ENCODE measurements at regions not wholly inside any gene's neighbourhood (a gene's known extent, or its start where the extent isn't known, plus 50 kb on each side); places are given as distances from the start of the nearest gene placed in this dataset.

DNA sequence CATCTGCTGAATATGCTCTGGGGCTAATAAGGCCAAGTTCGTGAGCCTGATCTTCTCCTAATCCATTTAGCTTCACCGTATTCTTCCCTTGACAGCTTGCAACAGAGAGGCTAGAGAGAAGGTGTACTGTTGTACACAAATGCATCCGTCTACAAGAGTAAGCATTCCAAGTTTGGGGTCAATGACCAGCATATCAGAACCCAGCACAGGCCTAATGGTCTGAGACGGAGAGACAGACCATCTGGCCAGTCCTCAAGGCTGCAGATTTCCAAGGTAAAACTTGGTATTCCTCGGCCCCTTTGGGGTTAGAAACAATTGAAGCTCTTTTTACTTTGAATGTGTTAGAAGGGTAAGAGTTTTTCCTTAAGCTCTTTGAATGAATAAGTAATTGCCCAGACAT is 481.2 kb upstream of the KLF4 start:
- Histone ChIP-seq H3K36me3 (replicated peaks; ENCODE audit: low read depth, low read length) (no peaks in the 10 kb centered on the region), H3K4me2 (ENCODE audit: low read length) (no peak overlapping the region), H4K20me1 (ENCODE audit: insufficient read depth, low read length) (no peaks in the 10 kb centered on the region), H3K4me1 (ENCODE audit: low read length) (no peaks in the 10 kb centered on the region), H3K9me3 (ENCODE audit: insufficient read depth, low read length) (no peaks in the 10 kb centered on the region), H3K4me3 (ENCODE audit: low read length) (no peak overlapping the region), H3K27me3 (ENCODE audit: low read depth, low read length) (no peaks in the 10 kb centered on the region), H3K79me2 (ENCODE audit: low read length) (no peaks in the 10 kb centered on the region), H3K27ac (ENCODE audit: low read length) (no peak overlapping the region), H3K9ac (ENCODE audit: low read length) (no peak overlapping the region), H2AFZ (ENCODE audit: low read depth, low read length) (no peak overlapping the region)
- TF ChIP-seq, protein P1, sequence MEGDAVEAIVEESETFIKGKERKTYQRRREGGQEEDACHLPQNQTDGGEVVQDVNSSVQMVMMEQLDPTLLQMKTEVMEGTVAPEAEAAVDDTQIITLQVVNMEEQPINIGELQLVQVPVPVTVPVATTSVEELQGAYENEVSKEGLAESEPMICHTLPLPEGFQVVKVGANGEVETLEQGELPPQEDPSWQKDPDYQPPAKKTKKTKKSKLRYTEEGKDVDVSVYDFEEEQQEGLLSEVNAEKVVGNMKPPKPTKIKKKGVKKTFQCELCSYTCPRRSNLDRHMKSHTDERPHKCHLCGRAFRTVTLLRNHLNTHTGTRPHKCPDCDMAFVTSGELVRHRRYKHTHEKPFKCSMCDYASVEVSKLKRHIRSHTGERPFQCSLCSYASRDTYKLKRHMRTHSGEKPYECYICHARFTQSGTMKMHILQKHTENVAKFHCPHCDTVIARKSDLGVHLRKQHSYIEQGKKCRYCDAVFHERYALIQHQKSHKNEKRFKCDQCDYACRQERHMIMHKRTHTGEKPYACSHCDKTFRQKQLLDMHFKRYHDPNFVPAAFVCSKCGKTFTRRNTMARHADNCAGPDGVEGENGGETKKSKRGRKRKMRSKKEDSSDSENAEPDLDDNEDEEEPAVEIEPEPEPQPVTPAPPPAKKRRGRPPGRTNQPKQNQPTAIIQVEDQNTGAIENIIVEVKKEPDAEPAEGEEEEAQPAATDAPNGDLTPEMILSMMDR (IDR thresholded peaks at IDR 0.05; ENCODE audit: low read depth, low read length) = no peak
- TF ChIP-seq EZH2phosphoT487 (IDR thresholded peaks at IDR 0.05; ENCODE audit: low read depth) = no peak

DNA sequence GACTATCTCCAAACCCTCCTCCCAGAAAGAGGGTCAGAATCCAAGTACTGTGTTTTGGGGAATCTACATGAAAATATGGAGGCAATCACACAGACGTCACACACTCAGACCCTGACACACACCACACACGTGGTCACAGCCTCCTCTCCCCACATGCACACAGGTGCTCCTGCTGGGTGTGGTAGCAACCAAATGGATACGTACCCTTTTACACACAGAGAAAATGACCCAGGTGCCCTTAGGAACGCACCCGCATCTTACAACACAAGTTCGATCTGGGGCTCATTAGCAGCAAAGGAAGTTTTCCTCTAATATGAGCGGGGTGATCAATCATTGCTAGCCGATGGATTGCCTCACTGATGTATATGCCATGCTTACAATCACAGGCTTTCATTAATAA is 480.2 kb upstream of the KLF4 start:
- TF ChIP-seq, protein P1 (IDR thresholded peaks at IDR 0.05; ENCODE audit: low read depth, low read length) = no peak
- TF ChIP-seq EZH2phosphoT487 (IDR thresholded peaks at IDR 0.05; ENCODE audit: low read depth) = no peak
- no peak overlapping the region for H3K4me3 ChIP-seq (ENCODE audit: low read length)
- no peaks in the 10 kb centered on the region for H4K20me1 ChIP-seq (ENCODE audit: insufficient read depth, low read length)
- no peaks in the 10 kb centered on the region for H3K9me3 ChIP-seq (ENCODE audit: insufficient read depth, low read length)
- no peaks in the 10 kb centered on the region for H3K27me3 ChIP-seq (ENCODE audit: low read depth, low read length)
- no peaks in the 10 kb centered on the region for H3K79me2 ChIP-seq (ENCODE audit: low read length)
- H3K9ac ChIP-seq (ENCODE audit: low read length) = no peak overlapping the region
- H3K27ac ChIP-seq (ENCODE audit: low read length) = no peak overlapping the region
- no peak overlapping the region for H3K4me2 ChIP-seq (ENCODE audit: low read length)
- no peaks in the 10 kb centered on the region for H3K36me3 ChIP-seq (replicated peaks; ENCODE audit: low read depth, low read length)
- H3K4me1 ChIP-seq (ENCODE audit: low read length) = no peaks in the 10 kb centered on the region
- no peak overlapping the region for H2AFZ ChIP-seq (ENCODE audit: low read depth, low read length)

DNA sequence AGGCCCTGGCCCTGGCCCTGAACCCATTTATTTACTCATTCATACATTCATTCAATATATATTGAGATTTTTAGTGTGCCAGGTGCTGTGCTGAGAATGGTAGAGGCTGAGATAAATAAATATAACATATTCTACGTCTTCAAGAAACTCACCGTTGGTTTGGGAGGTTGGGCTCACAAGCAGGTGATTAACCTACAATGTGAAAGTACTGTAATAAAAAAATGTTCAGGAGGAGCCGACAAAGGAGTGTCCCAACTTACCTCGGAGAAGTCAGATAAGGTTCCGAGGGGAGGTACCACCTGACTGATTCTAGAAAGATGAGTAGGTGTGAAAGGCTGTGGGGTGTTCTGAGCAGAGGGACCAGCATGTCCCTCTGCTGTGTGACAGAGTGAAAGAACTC is 479.6 kb upstream of the KLF4 start:
- no peak overlapping the region for H3K4me2 ChIP-seq (ENCODE audit: low read length)
- no peak overlapping the region for H3K27ac ChIP-seq (ENCODE audit: low read length)
- H4K20me1 ChIP-seq (ENCODE audit: insufficient read depth, low read length) = no peaks in the 10 kb centered on the region
- H3K27me3 ChIP-seq (ENCODE audit: low read depth, low read length) = no peaks in the 10 kb centered on the region
- H3K79me2 ChIP-seq (ENCODE audit: low read length) = no peaks in the 10 kb centered on the region
- H3K9me3 ChIP-seq (ENCODE audit: insufficient read depth, low read length) = no peaks in the 10 kb centered on the region
- no peak overlapping the region for H2AFZ ChIP-seq (ENCODE audit: low read depth, low read length)
- no peak overlapping the region for H3K9ac ChIP-seq (ENCODE audit: low read length)
- H3K4me3 ChIP-seq (ENCODE audit: low read length) = no peak overlapping the region
- no peaks in the 10 kb centered on the region for H3K4me1 ChIP-seq (ENCODE audit: low read length)
- TF ChIP-seq EZH2phosphoT487 (IDR thresholded peaks at IDR 0.05; ENCODE audit: low read depth) = no peak
- TF ChIP-seq, protein P1 (IDR thresholded peaks at IDR 0.05; ENCODE audit: low read depth, low read length) = no peak
- no peaks in the 10 kb centered on the region for H3K36me3 ChIP-seq (replicated peaks; ENCODE audit: low read depth, low read length)

DNA sequence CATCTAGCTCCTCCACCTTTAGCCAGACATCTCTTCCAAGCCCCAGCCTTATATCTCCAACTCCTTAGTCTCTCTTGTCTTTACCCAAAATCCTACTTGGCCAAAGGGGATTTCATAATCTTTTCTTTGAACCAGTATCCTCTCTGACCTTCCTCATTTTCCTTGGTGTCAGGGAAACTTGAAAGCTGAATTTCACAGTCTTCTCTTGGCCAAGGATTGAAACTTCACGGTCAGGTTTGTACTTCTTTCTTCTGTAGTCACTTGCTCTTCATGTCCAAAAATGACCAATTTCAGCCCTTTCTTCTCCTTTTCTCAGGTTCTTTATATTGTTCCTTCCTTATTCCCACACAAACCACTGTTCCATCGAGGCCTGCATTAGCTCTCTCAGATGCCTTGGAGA is 473.7 kb upstream of the KLF4 start:
- no peak overlapping the region for H3K4me2 ChIP-seq (ENCODE audit: low read length)
- no peaks in the 10 kb centered on the region for H4K20me1 ChIP-seq (ENCODE audit: insufficient read depth, low read length)
- TF ChIP-seq EZH2phosphoT487 (IDR thresholded peaks at IDR 0.05; ENCODE audit: low read depth) = no peak
- TF ChIP-seq, protein P1 (IDR thresholded peaks at IDR 0.05; ENCODE audit: low read depth, low read length) = no peak
- no peak overlapping the region for H3K4me3 ChIP-seq (ENCODE audit: low read length)
- no peaks in the 10 kb centered on the region for H3K4me1 ChIP-seq (ENCODE audit: low read length)
- H3K27ac ChIP-seq (ENCODE audit: low read length) = no peak overlapping the region
- H3K36me3 ChIP-seq (replicated peaks; ENCODE audit: low read depth, low read length) = no peaks in the 10 kb centered on the region
- H3K9ac ChIP-seq (ENCODE audit: low read length) = no peak overlapping the region
- no peaks in the 10 kb centered on the region for H3K9me3 ChIP-seq (ENCODE audit: insufficient read depth, low read length)
- no peaks in the 10 kb centered on the region for H3K79me2 ChIP-seq (ENCODE audit: low read length)
- H3K27me3 ChIP-seq (ENCODE audit: low read depth, low read length) = no peaks in the 10 kb centered on the region
- H2AFZ ChIP-seq (ENCODE audit: low read depth, low read length) = no peak overlapping the region
